GM19395 (cell line): ENCODE measurements at regions not wholly inside any gene's neighbourhood (a gene's known extent, or its start where the extent isn't known, plus 50 kb on each side); places are given as distances from the start of the nearest gene placed in this dataset.
A peak's percentile ranks its signal among the peaks of the same experiment; 100 is the strongest.
"Not testable (repeated sequence)": the region's sequence is repeated elsewhere in the genome, so short reads cannot be mapped to it uniquely, and the experiment has no call there.

ENCODE experiments used
- ATAC-seq: cut with Tn5 transposase; IDR thresholded peaks from one replicate; pipeline ENCODE4 v1.9.1; 2021; ENCODE audit warnings: mild to moderate bottlenecking, moderate library complexity; ENCODE audit not compliant: unreplicated experiment

DNA sequence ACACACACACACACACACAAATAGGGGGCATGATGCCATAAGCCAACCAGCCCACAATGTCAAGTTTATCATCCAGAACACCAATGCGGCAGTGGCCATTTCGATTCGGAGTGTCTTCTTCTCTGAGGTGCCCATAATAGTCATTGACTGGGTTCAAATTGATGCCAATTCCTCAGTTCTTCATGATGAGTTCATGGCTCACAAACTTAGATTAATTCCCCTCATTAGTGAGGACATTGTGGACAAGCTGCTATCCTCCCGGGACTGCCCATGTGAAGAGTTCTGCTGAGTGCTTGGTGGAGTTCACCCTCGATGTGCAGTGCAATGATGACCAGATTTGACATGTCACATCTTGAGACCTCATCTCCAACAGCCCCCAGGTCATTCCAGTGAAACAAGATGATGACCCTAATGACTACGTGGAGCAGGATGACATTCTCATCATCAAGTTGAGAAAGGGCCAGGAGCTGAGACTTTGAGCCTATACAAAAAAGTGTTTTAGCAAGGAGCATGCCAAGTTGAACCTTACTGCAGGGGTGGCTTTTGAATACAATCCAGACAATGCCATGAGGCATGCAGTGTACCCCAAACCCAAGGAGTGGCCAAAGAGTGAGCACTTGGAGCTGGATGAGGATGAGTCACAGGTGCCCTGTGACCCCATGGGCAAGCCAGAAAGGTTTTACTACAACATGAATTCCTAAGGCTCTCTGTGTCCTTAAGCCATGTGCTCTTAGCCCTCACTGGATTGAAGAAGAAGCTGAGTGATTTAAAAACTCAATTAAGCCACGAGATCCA is 211.6 kb upstream of the SAMSN1 start:
- ATAC-seq = no peak

DNA sequence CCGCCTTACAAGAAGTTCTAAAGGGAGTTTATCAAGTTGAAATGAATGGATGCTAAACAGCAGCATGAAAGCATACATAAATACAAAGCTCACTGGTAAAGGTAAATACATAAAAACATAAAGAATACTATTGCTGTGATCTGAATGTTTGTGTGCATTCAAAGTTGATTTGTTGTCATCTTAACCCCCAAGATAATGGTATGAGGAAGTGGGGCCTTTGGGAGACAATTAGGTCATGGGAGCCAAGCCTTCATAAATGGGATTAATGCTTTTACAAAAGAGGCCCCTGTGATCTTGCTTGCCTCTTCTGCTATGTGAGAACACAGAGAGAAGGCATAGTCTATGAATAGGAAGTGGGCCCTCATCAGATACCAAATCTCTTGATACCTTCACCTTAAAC is 209.0 kb upstream of the SAMSN1 start:
- ATAC-seq = no peak

DNA sequence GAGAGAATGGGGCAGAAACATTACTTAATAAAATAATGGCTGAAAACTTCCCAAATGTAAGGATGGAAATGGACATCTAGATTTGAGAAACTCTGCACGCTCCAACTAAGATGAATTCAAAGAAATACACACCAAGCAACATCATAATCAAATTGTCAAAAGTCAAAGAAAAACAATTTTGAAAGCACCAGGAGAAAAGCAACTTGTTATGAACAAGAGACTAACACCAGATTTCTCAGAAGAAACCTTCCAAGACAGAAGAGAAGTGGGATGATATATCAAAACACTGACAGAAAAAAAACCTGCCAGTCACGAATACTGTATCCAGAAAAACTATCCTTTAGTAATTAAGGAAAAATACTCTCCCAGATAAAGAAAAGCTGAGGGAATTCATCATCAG is 208.6 kb upstream of the SAMSN1 start:
- no peak for ATAC-seq

DNA sequence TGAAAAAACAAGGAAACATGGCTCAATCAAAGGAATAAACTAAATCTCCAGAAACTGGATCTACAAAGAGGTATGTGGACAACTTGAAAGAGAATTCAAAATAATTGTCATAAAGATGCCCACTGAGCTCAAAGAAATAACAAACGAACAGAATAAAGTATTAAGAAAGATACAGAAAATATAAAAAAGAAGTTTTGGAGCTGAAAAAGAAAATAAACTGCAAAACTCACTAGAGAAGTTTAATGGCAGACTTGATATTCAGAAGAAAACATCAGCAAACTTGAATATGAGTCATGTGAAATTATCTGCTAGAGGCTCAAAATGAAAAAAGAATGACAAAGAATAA is 208.1 kb upstream of the SAMSN1 start:
- no peak for ATAC-seq

DNA sequence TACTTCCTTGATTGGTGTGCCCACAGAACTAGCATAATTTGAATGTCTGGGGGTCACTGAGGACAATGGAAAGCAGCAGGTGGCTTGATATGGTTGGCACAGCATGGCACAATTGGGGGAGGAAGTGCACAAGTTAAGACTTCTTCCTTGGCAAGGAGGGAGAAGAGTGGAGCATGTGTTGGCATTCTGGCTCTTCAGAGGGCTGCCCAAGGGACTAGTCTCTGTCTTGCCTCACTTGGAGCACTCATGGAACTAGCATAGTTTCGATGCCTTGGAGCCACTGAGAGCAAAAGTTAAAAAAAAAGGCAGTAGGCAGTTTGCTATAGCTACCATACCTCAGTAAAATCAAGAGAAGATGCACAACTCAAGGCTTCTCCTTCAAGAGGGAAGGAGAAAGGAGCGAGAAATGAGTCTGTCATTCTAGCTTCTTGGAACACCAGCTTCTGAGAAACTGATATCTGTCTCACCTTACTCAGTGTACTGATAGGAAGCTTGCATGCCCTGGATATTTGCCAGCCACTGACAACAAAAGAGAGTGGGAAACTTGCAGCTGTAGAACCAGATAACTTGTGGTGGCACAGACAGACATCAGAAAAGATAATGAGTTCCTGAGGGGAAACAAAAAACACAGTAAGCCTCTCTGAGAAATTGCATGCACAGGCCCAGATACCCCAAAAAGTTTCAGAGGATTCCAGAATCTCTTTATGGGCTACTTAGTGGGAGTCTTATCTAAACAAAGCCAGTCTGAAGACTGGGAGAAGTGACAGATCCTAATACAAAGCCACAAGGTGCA is 207.5 kb upstream of the SAMSN1 start:
- ATAC-seq = no peak

DNA sequence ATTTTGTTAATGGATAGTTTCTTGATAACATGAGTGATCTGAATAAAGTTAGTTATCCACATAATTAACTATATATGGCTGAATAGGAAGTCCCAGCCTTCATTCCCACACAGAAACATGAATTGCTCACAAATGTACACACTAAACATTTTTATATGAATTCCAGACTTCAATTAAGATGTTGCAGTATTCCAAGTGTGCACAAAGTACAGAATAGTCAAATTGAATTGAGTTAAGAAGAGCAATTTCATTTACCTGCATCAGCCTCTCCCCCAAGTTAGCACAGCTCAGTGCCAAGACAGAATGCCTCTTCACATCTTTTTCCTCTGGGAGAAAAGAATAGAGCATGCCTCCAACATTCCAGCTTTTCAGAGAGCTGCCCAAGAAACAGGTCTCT is 207.0 kb upstream of the SAMSN1 start:
- no peak for ATAC-seq

DNA sequence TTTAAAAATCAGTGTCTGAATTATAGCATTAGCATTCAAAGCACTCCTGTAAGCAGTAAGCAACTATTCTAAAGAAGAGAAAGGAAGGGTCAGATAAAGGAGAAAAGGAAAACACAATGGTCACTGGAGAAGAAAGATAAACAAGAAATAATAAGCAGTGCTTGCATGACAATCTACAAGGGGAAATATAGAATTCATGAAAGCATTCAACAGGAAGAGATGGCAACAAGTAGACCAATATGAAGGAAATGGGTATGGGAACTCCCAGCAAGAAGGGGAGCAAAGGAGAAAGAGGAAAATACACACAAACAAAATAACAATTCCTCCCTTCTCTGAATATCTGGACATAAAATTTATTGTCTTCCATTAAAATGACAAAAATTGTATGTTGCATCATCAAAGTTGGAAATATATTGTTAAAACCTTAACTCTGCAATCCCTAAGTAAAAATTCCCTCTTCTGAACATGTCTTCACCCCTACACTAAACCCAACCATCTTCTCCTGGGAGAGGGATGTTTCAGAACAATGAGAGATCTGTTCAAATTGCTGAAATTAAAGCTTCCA is 206.3 kb upstream of the SAMSN1 start:
- ATAC-seq = no peak

DNA sequence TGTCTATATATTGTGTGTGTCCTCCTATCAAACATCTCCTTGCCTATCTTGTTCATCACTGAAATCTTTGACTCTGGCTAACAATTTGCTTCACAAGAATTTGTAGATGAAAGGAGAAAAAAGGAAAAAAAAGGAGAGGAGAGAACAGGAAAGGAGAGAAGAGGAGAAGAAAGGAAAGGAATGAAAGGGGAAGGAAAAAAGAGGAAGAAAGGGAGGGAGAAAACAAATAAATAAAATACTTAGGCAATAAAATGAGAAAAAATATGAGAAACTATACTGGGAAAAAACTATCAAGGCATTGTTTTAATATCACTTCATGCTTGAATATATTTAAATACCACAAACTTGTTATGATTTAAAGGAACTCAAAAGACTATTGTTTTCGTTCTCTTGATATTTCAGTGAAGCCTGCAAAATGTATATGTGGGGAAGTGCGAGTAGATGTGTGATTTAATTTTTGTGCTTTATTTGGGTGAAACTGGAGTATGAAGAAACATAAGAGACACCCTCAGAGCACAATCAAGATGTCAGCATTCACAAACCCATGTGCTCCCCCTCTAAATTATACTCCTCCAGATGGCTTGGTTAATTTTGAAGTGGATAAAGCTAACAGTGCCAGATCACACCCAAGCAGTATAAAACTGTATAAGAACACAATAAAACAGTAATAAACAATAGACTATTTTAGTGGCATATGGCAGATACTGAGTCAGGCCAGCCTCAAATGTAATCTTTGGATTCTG is 205.7 kb upstream of the SAMSN1 start:
- ATAC-seq = no peak

DNA sequence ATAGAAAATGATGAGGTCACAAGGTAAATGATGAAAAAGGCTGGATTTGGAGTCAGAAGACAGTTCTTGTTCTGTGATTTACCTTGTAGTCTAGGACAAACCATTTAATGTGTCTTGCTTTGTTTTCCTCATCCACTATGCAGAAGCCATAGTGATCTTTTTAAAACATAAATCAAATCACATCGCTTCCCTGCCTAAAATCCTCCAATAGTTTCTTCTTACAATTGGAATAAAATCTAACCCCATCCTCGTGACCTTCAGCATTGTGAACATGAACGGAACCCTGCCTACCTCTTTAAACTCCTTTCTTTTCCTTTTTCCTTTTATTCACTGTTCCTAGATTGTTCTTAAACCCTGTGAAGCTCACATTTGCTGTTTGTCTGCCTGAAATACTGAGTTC is 204.9 kb upstream of the SAMSN1 start:
- ATAC-seq = no peak

DNA sequence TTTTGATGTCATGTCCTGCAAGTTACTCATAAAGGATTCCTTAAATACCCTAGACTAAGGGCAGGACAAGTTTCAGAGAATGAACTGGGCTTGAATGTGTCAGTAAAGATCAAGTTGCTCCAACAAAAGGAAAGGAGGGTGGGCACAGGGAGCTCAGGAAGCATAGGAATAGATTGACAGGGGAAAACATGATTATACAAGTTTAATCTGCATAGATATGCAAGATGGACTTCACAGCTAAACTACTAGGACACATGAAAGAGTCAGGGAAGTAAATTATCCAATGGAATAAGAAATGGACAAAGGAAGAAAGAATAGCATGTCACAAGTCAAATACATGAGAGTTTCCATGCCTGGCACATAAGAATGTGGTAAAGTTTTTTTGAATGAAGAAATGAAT is 203.9 kb upstream of the SAMSN1 start:
- ATAC-seq = no peak

DNA sequence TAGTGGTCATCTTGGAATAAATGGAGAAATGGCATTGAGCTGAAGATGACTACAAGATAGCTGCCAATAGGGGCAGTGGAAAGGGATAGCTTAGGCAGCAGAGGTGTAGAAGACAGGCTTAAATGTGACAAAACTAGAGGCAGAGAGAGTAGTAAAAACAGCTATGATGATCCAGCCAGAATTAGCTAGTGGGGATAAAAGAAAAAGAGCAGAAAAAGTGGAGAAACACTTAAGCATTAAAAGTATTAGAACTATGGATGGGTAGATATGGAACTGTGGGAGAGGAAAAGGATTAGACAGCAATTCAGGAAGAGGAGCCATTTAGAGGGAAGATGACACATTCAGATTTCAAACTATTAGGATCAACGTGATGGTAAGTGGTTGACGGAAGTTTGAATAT is 202.5 kb upstream of the SAMSN1 start:
- ATAC-seq = no peak

DNA sequence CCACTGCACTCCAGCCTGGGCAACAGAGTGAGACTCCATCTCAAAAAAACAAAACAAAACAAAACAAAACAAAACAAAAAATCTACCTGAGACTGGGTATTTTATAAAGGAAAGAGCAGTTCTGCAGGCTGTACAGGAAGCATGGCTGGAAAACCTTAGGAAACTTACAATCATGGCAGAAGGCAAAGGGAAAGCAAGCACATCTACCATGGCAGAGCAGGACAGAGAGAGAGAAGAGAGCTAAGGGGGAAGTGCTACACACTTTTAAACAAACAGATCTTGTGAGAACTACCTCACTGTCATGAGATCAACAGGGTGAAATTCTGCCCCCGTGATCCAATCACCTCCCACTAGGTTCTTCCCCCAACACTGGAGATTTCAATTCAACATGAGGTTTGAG is 198.3 kb upstream of the SAMSN1 start:
- no peak for ATAC-seq

DNA sequence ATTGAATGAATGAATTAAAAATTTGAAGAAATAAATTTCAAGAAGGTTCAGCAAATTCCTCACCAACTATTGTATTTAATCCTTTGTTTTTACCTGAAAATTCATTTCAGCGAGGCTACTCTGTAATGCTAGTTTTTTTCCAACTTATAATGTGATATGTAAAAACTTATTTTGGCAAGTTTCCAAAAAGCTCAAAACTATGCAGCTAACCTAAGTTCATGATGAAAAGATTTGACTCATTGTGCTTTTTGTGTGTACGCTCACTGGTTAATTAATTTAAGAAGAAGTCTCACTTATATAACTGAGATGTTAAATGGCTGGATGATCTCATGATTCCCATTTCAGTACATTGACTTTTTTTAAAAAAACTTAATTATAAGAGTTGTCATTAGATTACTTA is 196.0 kb upstream of the SAMSN1 start:
- ATAC-seq = no peak

DNA sequence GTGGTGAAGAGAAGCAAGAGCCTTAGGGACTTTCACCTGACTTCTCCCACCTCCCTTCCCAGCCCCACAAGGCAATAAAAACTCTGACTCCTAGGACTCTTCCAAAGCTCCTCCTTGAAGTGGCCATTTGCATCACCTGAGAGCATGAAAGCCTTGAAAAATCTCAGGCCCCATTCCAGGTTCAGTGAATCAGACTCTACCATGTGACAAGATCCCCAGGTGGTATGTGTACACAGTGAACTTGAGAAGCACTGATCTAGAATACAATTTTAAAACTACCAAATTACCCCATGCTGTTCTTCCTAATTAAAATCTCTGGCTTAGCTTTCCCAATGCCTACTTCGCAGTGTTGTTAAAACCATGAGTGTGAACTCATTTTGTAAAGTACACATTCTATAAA is 195.1 kb upstream of the SAMSN1 start:
- ATAC-seq = no peak

DNA sequence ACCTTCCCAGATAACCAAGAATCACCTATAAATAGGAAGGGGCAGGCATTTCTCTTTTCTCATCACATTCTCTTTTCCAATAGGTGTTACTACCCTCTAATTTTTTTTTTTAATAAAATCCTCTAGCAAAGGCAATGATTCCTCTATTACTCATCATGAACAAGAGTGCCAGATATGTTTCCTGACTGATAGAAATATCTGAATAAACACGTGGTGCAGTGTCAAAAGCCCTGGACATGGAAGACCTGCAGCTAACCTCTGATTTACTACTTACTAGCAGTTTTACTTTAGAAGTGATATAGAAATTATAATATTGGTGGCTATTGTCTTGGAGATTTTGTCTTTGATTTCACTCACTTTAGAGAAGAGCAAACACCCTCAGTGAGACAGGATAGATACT is 194.6 kb upstream of the SAMSN1 start:
- no peak for ATAC-seq

DNA sequence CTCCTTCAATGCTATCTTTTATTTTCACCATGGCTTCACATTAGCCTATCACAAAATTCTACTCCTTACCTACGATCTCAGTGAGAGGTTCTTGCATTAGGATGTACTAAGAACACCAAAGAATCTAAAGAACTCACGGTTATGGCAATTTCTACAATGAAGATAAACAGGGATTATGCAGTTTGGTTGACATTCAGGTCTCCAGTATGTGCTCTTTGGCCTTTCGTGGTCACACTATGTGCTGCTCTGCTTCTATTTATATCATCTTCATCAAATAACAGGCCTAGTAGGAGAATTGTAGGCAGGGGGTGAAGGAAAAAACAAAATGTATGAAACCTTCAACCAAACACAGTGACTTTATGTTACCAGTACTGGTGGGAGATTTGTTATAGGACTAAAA is 194.0 kb upstream of the SAMSN1 start:
- no peak for ATAC-seq

DNA sequence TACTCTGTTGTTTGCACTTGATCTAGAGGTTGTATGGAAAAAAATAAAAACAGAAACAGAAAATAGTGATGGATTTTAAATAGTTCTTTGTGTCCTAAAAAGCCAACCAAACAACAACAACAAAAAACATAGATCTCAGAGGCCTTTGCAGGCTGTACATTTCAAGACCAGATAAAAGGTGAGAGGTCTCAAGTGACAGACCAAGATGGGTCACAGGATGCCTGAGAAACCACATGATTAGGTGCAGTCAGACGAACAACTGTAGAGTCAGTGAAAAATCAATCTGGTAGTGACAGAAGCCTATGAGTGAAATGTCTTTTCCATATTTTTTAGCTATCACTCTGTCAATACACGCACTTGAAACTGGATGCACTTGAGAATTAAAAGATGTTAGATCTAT is 193.5 kb upstream of the SAMSN1 start:
- ATAC-seq = no peak

DNA sequence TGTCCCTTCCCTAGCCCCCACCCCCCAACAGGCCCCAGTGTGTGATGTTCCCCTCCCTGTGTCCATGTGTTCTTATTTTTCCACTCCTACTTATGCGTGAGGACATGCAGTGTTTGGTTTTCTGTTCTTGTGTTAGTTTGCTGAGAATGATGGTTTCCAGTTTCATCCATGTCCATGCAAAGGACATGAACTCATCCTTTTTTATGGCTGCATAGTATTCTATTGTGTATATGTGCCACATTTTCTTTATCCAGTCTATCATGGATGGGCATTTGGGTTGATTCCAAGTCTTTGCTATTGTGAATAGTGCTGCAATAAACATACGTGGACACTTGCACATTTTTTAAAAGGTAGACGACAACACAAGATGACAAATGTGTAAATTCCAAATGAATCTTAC is 192.5 kb upstream of the SAMSN1 start:
- ATAC-seq = not testable (repeated sequence)

DNA sequence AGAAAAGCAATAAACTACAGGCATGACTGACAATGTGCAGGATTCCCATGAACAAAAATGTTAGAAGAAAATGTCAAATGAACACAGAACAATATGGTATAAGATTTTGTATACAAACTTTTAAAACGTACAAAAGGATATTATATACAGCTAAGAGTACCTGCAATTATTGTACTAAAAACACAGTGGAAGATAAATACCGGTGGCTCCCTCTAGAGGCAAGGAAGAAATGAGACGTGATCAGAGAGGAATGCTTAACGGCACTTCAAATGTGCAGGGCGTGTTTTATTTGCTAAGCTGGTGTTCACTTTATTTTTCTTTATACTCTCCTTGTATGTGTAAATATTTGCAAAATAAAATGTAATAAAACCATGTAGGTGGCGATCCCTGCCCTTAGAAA is 191.8 kb upstream of the SAMSN1 start:
- no peak for ATAC-seq

DNA sequence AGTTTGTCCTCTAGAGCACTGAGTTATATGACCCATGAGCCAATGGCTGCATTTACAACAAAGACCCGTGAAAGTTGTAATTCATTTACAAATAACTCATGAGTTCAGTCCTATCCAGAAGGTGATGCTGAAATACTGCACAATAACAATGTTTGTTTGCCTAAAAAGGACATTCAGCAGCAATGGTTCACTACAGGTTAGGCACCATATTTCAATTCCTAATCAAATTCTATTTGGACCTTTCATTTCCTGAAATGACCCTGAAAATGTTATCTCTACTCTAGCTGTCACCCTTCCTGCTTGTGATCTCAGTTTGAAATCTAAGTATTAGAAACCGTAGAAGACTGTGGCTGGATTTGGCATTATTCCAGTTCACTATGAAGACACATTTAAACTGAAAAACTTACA is 191.2 kb upstream of the SAMSN1 start:
- ATAC-seq = no peak

DNA sequence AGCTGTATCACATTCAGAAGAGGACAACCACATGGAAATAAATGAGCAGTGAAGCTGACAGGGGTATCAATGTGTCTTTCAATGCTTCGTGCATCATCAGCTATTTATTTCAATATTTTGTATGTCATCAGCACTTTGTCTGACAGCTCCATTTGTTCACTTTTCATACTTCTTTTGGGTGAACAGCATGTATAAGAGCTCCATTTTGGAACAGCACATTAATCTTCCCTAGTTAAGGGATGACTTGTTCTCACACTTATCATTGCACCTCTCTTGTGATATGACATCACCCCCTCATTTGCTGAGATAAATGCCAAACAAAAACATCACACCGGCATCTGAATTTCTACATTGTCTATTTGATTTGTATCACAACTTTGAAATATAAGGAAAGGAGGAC is 190.6 kb upstream of the SAMSN1 start:
- ATAC-seq = no peak

DNA sequence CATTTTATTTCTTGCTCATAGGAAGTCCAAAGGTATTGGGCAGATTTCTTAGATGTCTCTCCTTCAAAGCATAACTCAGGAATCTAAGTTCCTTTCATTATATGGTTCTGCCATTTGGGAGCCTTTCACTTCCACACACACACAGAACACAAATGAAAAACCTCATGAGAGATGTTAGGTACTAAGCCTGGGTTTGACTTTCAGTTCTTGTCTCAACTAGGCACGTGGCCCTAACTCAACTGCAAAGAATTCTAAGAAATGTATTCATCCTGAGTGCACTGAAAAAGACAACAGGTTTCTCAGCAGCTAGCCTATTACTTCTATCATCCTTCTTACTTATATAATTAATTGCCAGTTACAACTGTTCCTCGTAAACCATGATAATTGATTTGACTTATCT is 190.0 kb upstream of the SAMSN1 start:
- peak; percentile 85 for ATAC-seq
